ENCODE measurements at regions not wholly inside any gene's neighbourhood (a gene's known extent, or its start where the extent isn't known, plus 50 kb on each side); places are given as distances from the start of the nearest gene placed in this dataset.

- no peak for TF ChIP-seq POLR2A (IDR thresholded peaks at IDR 0.05)
- no peak for TF ChIP-seq CTCF (IDR thresholded peaks at IDR 0.05)
Measured at GRCh38 chr2:222778400-222778799, 82.4 kb upstream of the ACSL3 start.

All from right lobe of liver (tissue), 4 donors.